ENCODE measurements at regions not wholly inside any gene's neighbourhood (a gene's known extent, or its start where the extent isn't known, plus 50 kb on each side); places are given as distances from the start of the nearest gene placed in this dataset.

- Histone ChIP-seq H3K4me1 (no peaks in the 10 kb centered on the region), H3K4me3 (no peak overlapping the region), H3K9me3 (no peaks in the 10 kb centered on the region), H3K4me2 (no peak overlapping the region), H3K27ac (no peak overlapping the region)
- ATAC-seq: no peak
- FAIRE-seq: no peak
- ChIA-PET POLR2A (no interaction called here), CTCF (no interaction called here)
- no peak for DNase-seq (ENCODE audit: low read depth in 1 of 2, low spot score in 1 of 2)
- TF ChIP-seq KDM5A (IDR thresholded peaks at IDR 0.05): no peak
Measured at GRCh38 chr4:171246948-171247347, 566.3 kb upstream of the GALNTL6 start.

- no peaks in the 10 kb centered on the region for H3K9me3 ChIP-seq
- POLR2A ChIA-PET: no interaction called here
- no peak overlapping the region for H3K27ac ChIP-seq
- CTCF ChIA-PET: no interaction called here
- DNase-seq (ENCODE audit: low read depth in 1 of 2, low spot score in 1 of 2): no peak
- no peak for FAIRE-seq
- H3K4me3 ChIP-seq: no peak overlapping the region
- H3K4me1 ChIP-seq: no peaks in the 10 kb centered on the region
- TF ChIP-seq HEYL (CRISPR knock-in tag; IDR thresholded peaks at IDR 0.05): no peak
- no peak for TF ChIP-seq ELK1 (IDR thresholded peaks at IDR 0.05; ENCODE audit: low read depth, low read length)
- TF ChIP-seq ZSCAN20 (CRISPR knock-in tag; IDR thresholded peaks at IDR 0.05): no peak
- TF ChIP-seq ZFP36 (IDR thresholded peaks at IDR 0.05; ENCODE audit: borderline replicate concordance, partially characterized antibody): no peak
- no peak for TF ChIP-seq HOXB5 (CRISPR knock-in tag; IDR thresholded peaks at IDR 0.05)
- TF ChIP-seq KDM1A (IDR thresholded peaks at IDR 0.05; ENCODE audit: low read depth): no peak
- no peak for TF ChIP-seq ATOH8 (CRISPR knock-in tag; IDR thresholded peaks at IDR 0.05; ENCODE audit: low read depth)
- no peak for TF ChIP-seq RNF2 (IDR thresholded peaks at IDR 0.05; ENCODE audit: borderline replicate concordance, low read depth)
- TF ChIP-seq POLR2A (IDR thresholded peaks at IDR 0.05; ENCODE audit: low read length): no peak
- no peak for TF ChIP-seq NFE2L2 (conservative IDR thresholded peaks at IDR 0.05; ENCODE audit: low read length)
- no peak for TF ChIP-seq PHF8 (IDR thresholded peaks at IDR 0.05; ENCODE audit: borderline replicate concordance, low read depth)
- TF ChIP-seq USF2 (IDR thresholded peaks at IDR 0.05): no peak
- TF ChIP-seq MAX (IDR thresholded peaks at IDR 0.05): no peak
- TF ChIP-seq CBX2 (IDR thresholded peaks at IDR 0.05; ENCODE audit: borderline replicate concordance, low read depth): no peak
- TF ChIP-seq JUNB (IDR thresholded peaks at IDR 0.05): no peak
- TF ChIP-seq HOXB13 (CRISPR knock-in tag; IDR thresholded peaks at IDR 0.05; ENCODE audit: low read depth): no peak
- TF ChIP-seq NR3C1 (IDR thresholded peaks at IDR 0.05): no peak
- no peak for TF ChIP-seq SREBF2 (IDR thresholded peaks at IDR 0.05)
- TF ChIP-seq RFX5 (IDR thresholded peaks at IDR 0.05): no peak
- no peak for ATAC-seq
- no peak overlapping the region for H3K4me2 ChIP-seq
- 50% methylated on average over 2 of the region's 2 CpGs for WGBS (ENCODE audit: missing lambda C conversion rate)
Measured at GRCh38 chr4:171242831-171243230, 570.4 kb upstream of the GALNTL6 start.

- no peak overlapping the region for H3K4me2 ChIP-seq
- no peaks in the 10 kb centered on the region for H3K4me1 ChIP-seq
- 13% methylated on average over 1 of the region's 1 CpG for WGBS (ENCODE audit: missing lambda C conversion rate)
- CTCF ChIA-PET: no interaction called here
- no peak overlapping the region for H3K4me3 ChIP-seq
- FAIRE-seq (no peak), ATAC-seq (no peak), DNase-seq (ENCODE audit: low read depth in 1 of 2, low spot score in 1 of 2) (no peak)
- POLR2A ChIA-PET: no interaction called here
- H3K27ac ChIP-seq: no peak overlapping the region
- H3K9me3 ChIP-seq: no peaks in the 10 kb centered on the region
- TF ChIP-seq POLR2AphosphoS2 (conservative IDR thresholded peaks at IDR 0.05; ENCODE audit: low read length): no peak
- TF ChIP-seq RAD21 (conservative IDR thresholded peaks at IDR 0.05 in 1 of 2, IDR thresholded peaks at IDR 0.05 in 1 of 2): no peak
- no peak for TF ChIP-seq JUN (IDR thresholded peaks at IDR 0.05)
- TF ChIP-seq SREBF2 (IDR thresholded peaks at IDR 0.05): no peak
- TF ChIP-seq REST (IDR thresholded peaks at IDR 0.05): no peak
- no peak for TF ChIP-seq POLR2A (IDR thresholded peaks at IDR 0.05; ENCODE audit: low read length)
- no peak for TF ChIP-seq TFCP2L1 (CRISPR knock-in tag; IDR thresholded peaks at IDR 0.05)
- TF ChIP-seq ESRRA (IDR thresholded peaks at IDR 0.05; ENCODE audit: borderline replicate concordance, low read length): no peak
- no peak for TF ChIP-seq HOXB5 (CRISPR knock-in tag; IDR thresholded peaks at IDR 0.05)
- no peak for TF ChIP-seq ZSCAN20 (CRISPR knock-in tag; IDR thresholded peaks at IDR 0.05)
- no peak for TF ChIP-seq KDM1A (IDR thresholded peaks at IDR 0.05; ENCODE audit: low read depth)
- TF ChIP-seq TP53 (CRISPR knock-in tag; IDR thresholded peaks at IDR 0.05): no peak
- no peak for TF ChIP-seq MYC (IDR thresholded peaks at IDR 0.05; ENCODE audit: borderline replicate concordance, low read length)
- no peak for TF ChIP-seq KDM5A (IDR thresholded peaks at IDR 0.05)
- TF ChIP-seq HDAC2 (IDR thresholded peaks at IDR 0.05): no peak
Measured at GRCh38 chr4:171239196-171239595, 574.0 kb upstream of the GALNTL6 start.

All from A549 (cell line).